Neural progenitor cell (in vitro differentiated cells): ENCODE measurements at regions not wholly inside any gene's neighbourhood (a gene's known extent, or its start where the extent isn't known, plus 50 kb on each side); places are given as distances from the start of the nearest gene placed in this dataset.

ENCODE experiments used
- DNase-seq: peaks from one replicate; pipeline ENCODE4 v3.0.0-alpha.2; 2016; ENCODE audit warnings: low spot score
- H2AFZ ChIP-seq: fragments of 200-600 bp; sonication (generic); replicated peaks from 2 replicates; pipeline ENCODE4 v1.6.1; 2016; ENCODE audit warnings: antibody characterized with exemption
- H3F3A ChIP-seq: fragments of 200-600 bp; sonication (generic); 2 replicates; pipeline ENCODE4 v1.6.1; 2016; ENCODE audit warnings: antibody characterized with exemption, low read depth
- H3K27ac ChIP-seq: fragments of 200-600 bp; sonication (generic); 2 replicates; pipeline ENCODE4 v1.5.1; 2016; ENCODE audit warnings: mild to moderate bottlenecking
- H3K27me3 ChIP-seq: fragments of 200-600 bp; sonication (generic); 2 replicates; pipeline ENCODE4 v1.6.1; 2016; ENCODE audit warnings: mild to moderate bottlenecking, moderate library complexity
- H3K36me3 ChIP-seq: fragments of 200-600 bp; sonication (generic); 2 replicates; pipeline ENCODE4 v1.5.1; 2016
- H3K4me1 ChIP-seq: fragments of 200-600 bp; sonication (generic); 2 replicates; pipeline ENCODE4 v1.6.1; 2016; ENCODE audit warnings: mixed run types
- H3K4me2 ChIP-seq: fragments of 200-600 bp; sonication (generic); 2 replicates; pipeline ENCODE4 v1.6.1; 2016
- H3K4me3 ChIP-seq: fragments of 200-600 bp; sonication (generic); 2 replicates; pipeline ENCODE4 v1.5.1; 2016
- H3K79me2 ChIP-seq: fragments of 200-600 bp; sonication (generic); 2 replicates; pipeline ENCODE4 v1.6.1; 2016; ENCODE audit warnings: low read depth
- H3K9ac ChIP-seq: fragments of 200-600 bp; sonication (generic); 2 replicates; pipeline ENCODE4 v1.6.1; 2016
- H3K9me3 ChIP-seq: fragments of 200-600 bp; sonication (generic); 2 replicates; pipeline ENCODE4 v1.5.1; 2016; ENCODE audit warnings: low read depth
- H4K20me1 ChIP-seq: fragments of 200-600 bp; sonication (generic); 2 replicates; pipeline ENCODE4 v1.6.1; 2016; ENCODE audit warnings: low read depth
- H3K27ac Mint-ChIP-seq: 3 replicates; pipeline ENCODE4 v1.8.0; 2021; ENCODE audit warnings: mixed read lengths
- H3K27me3 Mint-ChIP-seq: 2 replicates; pipeline ENCODE4 v1.8.0; 2022; ENCODE audit warnings: low read depth, mild to moderate bottlenecking, inconsistent platforms, moderate library complexity, mixed read lengths; ENCODE audit not compliant: insufficient read depth
- H3K36me3 Mint-ChIP-seq: 3 replicates; pipeline ENCODE4 v1.8.0; 2021; ENCODE audit warnings: mixed read lengths
- H3K4me1 Mint-ChIP-seq: 3 replicates; pipeline ENCODE4 v1.8.0; 2021; ENCODE audit warnings: mixed read lengths
- H3K4me3 Mint-ChIP-seq: 3 replicates; pipeline ENCODE4 v1.8.0; 2021; ENCODE audit warnings: mild to moderate bottlenecking, moderate library complexity, mixed read lengths
- H3K9me3 Mint-ChIP-seq: 3 replicates; pipeline ENCODE4 v1.8.0; 2020; ENCODE audit warnings: mixed read lengths
- EZH2 ChIP-seq: fragments of 200-600 bp; sonication (generic); IDR thresholded peaks from 2 replicates; pipeline ENCODE4 v1.6.1; 2017; ENCODE audit warnings: antibody characterized with exemption, mild to moderate bottlenecking, moderate library complexity
- EZH2phosphoT487 ChIP-seq: fragments of 200-600 bp; sonication (generic); IDR thresholded peaks from 2 replicates; pipeline ENCODE4 v1.6.1; 2017; ENCODE audit warnings: antibody characterized with exemption
- TF ChIP-seq, protein P1 (sequence below): fragments of 200-600 bp; sonication (generic); IDR thresholded peaks from 2 replicates; pipeline ENCODE4 v1.5.1; 2017; ENCODE audit warnings: antibody characterized with exemption, mild to moderate bottlenecking

DNA sequence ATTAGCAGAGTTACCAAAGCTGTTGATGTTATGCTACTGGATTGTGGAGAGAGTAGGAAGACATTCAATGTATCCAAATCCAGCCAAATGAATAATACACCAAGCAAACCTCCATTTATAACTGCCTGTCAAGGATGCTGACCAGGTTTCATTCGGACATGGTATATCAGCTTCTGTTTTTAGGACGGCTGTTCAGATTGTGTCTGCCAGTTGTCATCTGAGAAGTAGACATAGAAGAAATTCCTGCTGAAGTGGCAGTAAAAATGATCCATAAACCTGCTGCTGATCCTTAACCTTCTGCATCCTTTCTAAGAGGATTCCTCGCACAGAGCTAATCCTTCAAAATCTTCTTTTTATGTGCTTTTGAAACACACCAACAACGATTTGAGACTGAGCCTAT lies 663.6 kb upstream of the PLXNA2 start:
- Histone ChIP-seq H2AFZ (no peak overlapping the region), H3K27me3 (no peaks in the 10 kb centered on the region)
- no peak for TF ChIP-seq EZH2
- no peak for TF ChIP-seq EZH2phosphoT487
- TF ChIP-seq, protein P1, sequence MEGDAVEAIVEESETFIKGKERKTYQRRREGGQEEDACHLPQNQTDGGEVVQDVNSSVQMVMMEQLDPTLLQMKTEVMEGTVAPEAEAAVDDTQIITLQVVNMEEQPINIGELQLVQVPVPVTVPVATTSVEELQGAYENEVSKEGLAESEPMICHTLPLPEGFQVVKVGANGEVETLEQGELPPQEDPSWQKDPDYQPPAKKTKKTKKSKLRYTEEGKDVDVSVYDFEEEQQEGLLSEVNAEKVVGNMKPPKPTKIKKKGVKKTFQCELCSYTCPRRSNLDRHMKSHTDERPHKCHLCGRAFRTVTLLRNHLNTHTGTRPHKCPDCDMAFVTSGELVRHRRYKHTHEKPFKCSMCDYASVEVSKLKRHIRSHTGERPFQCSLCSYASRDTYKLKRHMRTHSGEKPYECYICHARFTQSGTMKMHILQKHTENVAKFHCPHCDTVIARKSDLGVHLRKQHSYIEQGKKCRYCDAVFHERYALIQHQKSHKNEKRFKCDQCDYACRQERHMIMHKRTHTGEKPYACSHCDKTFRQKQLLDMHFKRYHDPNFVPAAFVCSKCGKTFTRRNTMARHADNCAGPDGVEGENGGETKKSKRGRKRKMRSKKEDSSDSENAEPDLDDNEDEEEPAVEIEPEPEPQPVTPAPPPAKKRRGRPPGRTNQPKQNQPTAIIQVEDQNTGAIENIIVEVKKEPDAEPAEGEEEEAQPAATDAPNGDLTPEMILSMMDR: no peak

DNA sequence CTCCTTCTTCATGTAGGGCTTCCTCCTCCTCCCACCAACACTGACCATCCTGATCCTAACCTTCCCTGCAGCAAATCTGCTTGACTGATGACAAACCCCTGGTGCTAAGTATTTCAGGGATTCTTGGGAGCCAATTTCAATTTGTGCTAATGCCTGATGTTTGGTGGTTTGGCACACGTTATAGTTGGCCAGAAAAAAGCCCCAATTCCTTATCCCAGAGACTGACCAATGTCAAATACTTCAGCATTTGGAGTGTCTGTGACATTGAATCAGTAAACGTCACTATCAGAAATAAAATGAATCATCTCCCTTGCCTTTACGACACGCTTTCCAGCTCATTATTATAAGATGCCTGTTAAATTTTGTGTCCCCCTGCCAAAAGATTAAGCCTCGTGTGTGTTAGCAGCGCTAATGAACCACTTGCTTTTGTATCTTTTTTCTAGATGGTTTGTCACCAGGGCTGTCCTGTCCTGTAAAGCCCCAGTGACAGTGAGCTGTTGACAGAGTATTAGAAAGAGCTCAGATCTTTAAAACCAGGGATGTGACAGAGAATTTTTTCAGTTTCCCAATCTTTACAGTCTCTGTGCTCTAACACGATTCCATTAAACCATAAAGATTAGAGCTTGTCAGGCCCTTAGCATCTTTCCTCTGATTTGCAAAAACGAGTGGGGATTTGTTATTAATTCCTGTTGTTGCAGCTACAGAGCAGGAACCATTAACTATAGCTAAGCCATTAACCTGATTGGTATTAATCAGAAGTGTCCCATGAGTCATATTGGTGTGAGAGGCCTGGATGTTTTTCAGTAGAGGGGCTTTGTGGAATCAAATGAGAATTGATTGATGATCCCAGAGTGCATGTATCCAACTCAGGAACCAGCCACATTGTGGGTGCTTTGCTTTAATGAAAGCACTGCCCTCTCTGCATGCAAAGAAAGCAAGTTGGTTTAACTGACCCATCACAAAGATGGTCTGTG lies 665.1 kb upstream of the PLXNA2 start:
- no peaks in the 10 kb centered on the region for H3F3A ChIP-seq
- H3K9ac ChIP-seq: no peak overlapping the region
- no peak for TF ChIP-seq EZH2phosphoT487
- TF ChIP-seq, protein P1: no peak
- no peak for TF ChIP-seq EZH2
- H4K20me1 ChIP-seq: no peaks in the 10 kb centered on the region
- no peaks in the 10 kb centered on the region for H3K79me2 ChIP-seq
- H3K4me3 ChIP-seq: no peak overlapping the region
- no peak for DNase-seq
- no peaks in the 10 kb centered on the region for H3K27me3 Mint-ChIP-seq
- no peaks in the 10 kb centered on the region for H3K36me3 Mint-ChIP-seq
- no peak overlapping the region for H3K27ac Mint-ChIP-seq
- peaks cover 6% of the 10 kb centered on the region for H3K4me1 ChIP-seq
- H3K9me3 Mint-ChIP-seq: no peaks in the 10 kb centered on the region
- H3K9me3 ChIP-seq: no peaks in the 10 kb centered on the region
- H2AFZ ChIP-seq: no peak overlapping the region
- H3K36me3 ChIP-seq: no peaks in the 10 kb centered on the region
- no peak overlapping the region for H3K27ac ChIP-seq
- no peaks in the 10 kb centered on the region for H3K27me3 ChIP-seq
- H3K4me2 ChIP-seq: no peak overlapping the region
- no peak overlapping the region for H3K4me3 Mint-ChIP-seq
- H3K4me1 Mint-ChIP-seq: peaks cover 10% of the 10 kb centered on the region

More for the DNA sequence above, 663.6 kb upstream of the PLXNA2 start:
- Histone ChIP-seq H3K36me3 (no peaks in the 10 kb centered on the region), H3K9me3 (no peaks in the 10 kb centered on the region), H3K79me2 (no peaks in the 10 kb centered on the region), H3K27ac (no peak overlapping the region), H3K4me2 (no peak overlapping the region), H3F3A (no peaks in the 10 kb centered on the region), H3K4me1 (peaks cover 16% of the 10 kb centered on the region), H3K4me3 (no peak overlapping the region), H3K9ac (no peak overlapping the region), H4K20me1 (no peaks in the 10 kb centered on the region)
- Mint-ChIP-seq H3K27me3 (no peaks in the 10 kb centered on the region), H3K9me3 (no peaks in the 10 kb centered on the region), H3K27ac (no peak overlapping the region), H3K36me3 (no peaks in the 10 kb centered on the region), H3K4me3 (no peak overlapping the region), H3K4me1 (peaks cover 10% of the 10 kb centered on the region)
- no peak for DNase-seq

DNA sequence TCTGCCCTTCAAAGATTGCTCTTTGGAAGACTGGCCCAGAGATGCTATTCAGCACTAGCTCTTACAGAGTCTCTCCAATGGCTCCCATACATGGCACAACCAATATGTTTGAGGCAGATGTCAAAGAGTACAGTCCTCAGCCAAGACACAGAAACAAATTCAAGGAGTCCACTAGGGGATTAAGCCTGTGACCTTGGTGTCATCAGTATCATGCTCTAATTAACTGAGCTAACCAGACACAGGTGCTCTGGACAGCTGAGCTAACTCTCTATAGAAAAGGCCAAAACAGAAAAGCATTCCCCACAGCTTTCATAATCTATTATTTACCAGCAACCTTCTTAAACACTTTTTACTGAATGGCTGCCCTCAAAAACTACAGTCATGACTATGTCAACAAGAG lies 666.0 kb upstream of the PLXNA2 start:
- peaks cover 6% of the 10 kb centered on the region for H3K4me1 ChIP-seq
- no peaks in the 10 kb centered on the region for H3K27me3 ChIP-seq
- no peaks in the 10 kb centered on the region for H3K27me3 Mint-ChIP-seq
- H3K9me3 Mint-ChIP-seq: no peaks in the 10 kb centered on the region
- H3K79me2 ChIP-seq: no peaks in the 10 kb centered on the region
- no peaks in the 10 kb centered on the region for H3K36me3 Mint-ChIP-seq
- no peak overlapping the region for H3K27ac Mint-ChIP-seq
- DNase-seq: no peak
- no peak overlapping the region for H3K4me3 ChIP-seq
- H2AFZ ChIP-seq: no peak overlapping the region
- H3K9me3 ChIP-seq: no peaks in the 10 kb centered on the region
- no peaks in the 10 kb centered on the region for H3F3A ChIP-seq
- no peak overlapping the region for H3K4me3 Mint-ChIP-seq
- no peak overlapping the region for H3K9ac ChIP-seq
- H3K4me1 Mint-ChIP-seq: peaks cover 10% of the 10 kb centered on the region
- no peak overlapping the region for H3K4me2 ChIP-seq
- no peak overlapping the region for H3K27ac ChIP-seq
- no peaks in the 10 kb centered on the region for H3K36me3 ChIP-seq
- H4K20me1 ChIP-seq: no peaks in the 10 kb centered on the region
- TF ChIP-seq EZH2 (no peak), EZH2phosphoT487 (no peak)
- TF ChIP-seq, protein P1: no peak
